ENCODE measurements at regions not wholly inside any gene's neighbourhood (a gene's known extent, or its start where the extent isn't known, plus 50 kb on each side); places are given as distances from the start of the nearest gene placed in this dataset.

- no peak for TF ChIP-seq STAT6 (CRISPR knock-in tag; conservative IDR thresholded peaks at IDR 0.05; ENCODE audit: low read depth)
- no peak for TF ChIP-seq RORB (CRISPR knock-in tag; IDR thresholded peaks at IDR 0.05)
- no peak for TF ChIP-seq NR1H2 (CRISPR knock-in tag; IDR thresholded peaks at IDR 0.05)
- no peak for TF ChIP-seq ZNF512 (CRISPR knock-in tag; IDR thresholded peaks at IDR 0.05; ENCODE audit: borderline replicate concordance)
- TF ChIP-seq IRF2 (CRISPR knock-in tag; IDR thresholded peaks at IDR 0.05; ENCODE audit: borderline replicate concordance, low read depth) = no peak
- TF ChIP-seq ZNF671 (CRISPR knock-in tag; IDR thresholded peaks at IDR 0.05) = no peak
- no peak for TF ChIP-seq CTCF (IDR thresholded peaks at IDR 0.05)
- no peak for TF ChIP-seq ZNF317 (CRISPR knock-in tag; IDR thresholded peaks at IDR 0.05; ENCODE audit: borderline replicate concordance, low read depth)
- no peak for TF ChIP-seq PRDM15 (CRISPR knock-in tag; IDR thresholded peaks at IDR 0.05)
Observed at GRCh38 chr10:35268323-35268722, 68.0 kb upstream of the CCNY start (continued).

GRCh38 chr10:35268791-35269257, 67.5 kb upstream of the CCNY start:
- no peak for ATAC-seq
- CTCF ChIA-PET = no interaction called here
- no peak for DNase-seq (ENCODE audit: low spot score)

More at GRCh38 chr10:35268791-35269257, 67.5 kb upstream of the CCNY start:
- H3K9me3 Mint-ChIP-seq = peaks cover 11% of the 10 kb centered on the region
- no peaks in the 10 kb centered on the region for H3K36me3 Mint-ChIP-seq
- POLR2A ChIA-PET = no interaction called here
- TF ChIP-seq AFF4 (CRISPR knock-in tag; IDR thresholded peaks at IDR 0.05; ENCODE audit: borderline replicate concordance) = no peak
- TF ChIP-seq USF2 (CRISPR knock-in tag; IDR thresholded peaks at IDR 0.05) = no peak
- no peak for TF ChIP-seq CREM (CRISPR knock-in tag; IDR thresholded peaks at IDR 0.05)
- no peak for TF ChIP-seq ZSCAN18 (CRISPR knock-in tag; IDR thresholded peaks at IDR 0.05)
- no peak for TF ChIP-seq OVOL2 (CRISPR knock-in tag; IDR thresholded peaks at IDR 0.05; ENCODE audit: borderline replicate concordance)
- no peak for TF ChIP-seq ZNF396 (CRISPR knock-in tag; IDR thresholded peaks at IDR 0.05; ENCODE audit: borderline replicate concordance)
- TF ChIP-seq SP1 (CRISPR knock-in tag; conservative IDR thresholded peaks at IDR 0.05) = no peak
- no peak for TF ChIP-seq GTF2I (CRISPR knock-in tag; conservative IDR thresholded peaks at IDR 0.05)
- TF ChIP-seq PREB (CRISPR knock-in tag; IDR thresholded peaks at IDR 0.05; ENCODE audit: borderline replicate concordance) = no peak
- no peak for TF ChIP-seq FOXJ3 (CRISPR knock-in tag; IDR thresholded peaks at IDR 0.05; ENCODE audit: borderline replicate concordance)
- no peak for TF ChIP-seq ZNF671 (CRISPR knock-in tag; IDR thresholded peaks at IDR 0.05)
- no peak overlapping the region for H3K27ac Mint-ChIP-seq
- no peaks in the 10 kb centered on the region; the same call in none of the 2 replicates for H3K27me3 Mint-ChIP-seq (ENCODE audit: low read depth)
- peaks cover 6% of the 10 kb centered on the region for H3K4me1 Mint-ChIP-seq
- no peak overlapping the region for H3K4me3 Mint-ChIP-seq

All from WTC11 (cell line).